Activated CD4-positive, alpha-beta memory T cell treated with anti-CD3 and anti-CD28 coated beads, Interleukin-2, amount 10 ng/mL, durations not matched to agents 7 days and 5 days (primary cell): ENCODE measurements at regions not wholly inside any gene's neighbourhood (a gene's known extent, or its start where the extent isn't known, plus 50 kb on each side); places are given as distances from the start of the nearest gene placed in this dataset.

Source experiments
- CTCF ChIA-PET: fragments of 350-600 bp; sonication (Branson Sonifier 250); formaldehyde crosslinking; loops from one replicate; lab custom pipeline; 2021; ENCODE audit warnings: antibody characterized with exemption, inconsistent platforms; lab: Charles Lee
- POLR2A ChIA-PET: fragments of 350-600 bp; sonication (Branson Sonifier 250); formaldehyde crosslinking; loops from one replicate; lab custom pipeline; 2021; ENCODE audit warnings: antibody characterized with exemption; lab: Charles Lee
- DNase-seq: peaks from one replicate; pipeline ENCODE4 v3.0.0-alpha.2; 2020
- H3K27ac Mint-ChIP-seq: one replicate; pipeline ENCODE4 v1.8.0; 2021; ENCODE audit warnings: mild to moderate bottlenecking, mixed read lengths
- H3K27me3 Mint-ChIP-seq: one replicate; pipeline ENCODE4 v1.8.0; 2021; ENCODE audit warnings: mixed read lengths
- H3K36me3 Mint-ChIP-seq: one replicate; pipeline ENCODE4 v1.8.0; 2021; ENCODE audit warnings: low read depth, mixed read lengths
- H3K4me1 Mint-ChIP-seq: one replicate; pipeline ENCODE4 v1.8.0; 2021; ENCODE audit warnings: mixed read lengths
- H3K4me3 Mint-ChIP-seq: one replicate; pipeline ENCODE4 v1.8.0; 2021; ENCODE audit warnings: mild to moderate bottlenecking, mixed read lengths
- H3K9me3 Mint-ChIP-seq: one replicate; pipeline ENCODE4 v1.8.0; 2021; ENCODE audit warnings: mixed read lengths

GRCh38 chr6:6881438-6882225 lies 226.1 kb upstream of the RREB1 start:
- peaks cover 3% of the 10 kb centered on the region for H3K27me3 Mint-ChIP-seq
- no peak overlapping the region for H3K27ac Mint-ChIP-seq
- CTCF ChIA-PET = no interaction called here
- H3K4me3 Mint-ChIP-seq = no peak overlapping the region
- POLR2A ChIA-PET = interaction anchor here (1.0 to 1.2 kb wide), 2 partner anchors 9 to 12 kb away, joined by 3 read pairs; no protein-coding TSS in a partner anchor
- peaks cover 2% of the 10 kb centered on the region for H3K4me1 Mint-ChIP-seq
- DNase-seq = no peak
- no peaks in the 10 kb centered on the region for H3K9me3 Mint-ChIP-seq
- H3K36me3 Mint-ChIP-seq = no peaks in the 10 kb centered on the region

GRCh38 chr6:6882592-6882991 lies 225.2 kb upstream of the RREB1 start:
- no peak for DNase-seq
- POLR2A ChIA-PET = interaction anchor here (1.2 kb wide), 1 partner anchor 13 kb away, joined by 3 read pairs; no protein-coding TSS in a partner anchor
- Mint-ChIP-seq H3K9me3 (no peaks in the 10 kb centered on the region), H3K36me3 (no peaks in the 10 kb centered on the region), H3K27me3 (peaks cover 1% of the 10 kb centered on the region), H3K4me1 (peaks cover 2% of the 10 kb centered on the region), H3K27ac (no peak overlapping the region), H3K4me3 (no peak overlapping the region)
- CTCF ChIA-PET = no interaction called here

- no peaks in the 10 kb centered on the region for H3K9me3 Mint-ChIP-seq
- no peak overlapping the region for H3K4me3 Mint-ChIP-seq
- peaks cover 2% of the 10 kb centered on the region for H3K4me1 Mint-ChIP-seq
- CTCF ChIA-PET = no interaction called here
- no peak for DNase-seq
- H3K27ac Mint-ChIP-seq = no peak overlapping the region
- POLR2A ChIA-PET = no interaction called here
- no peaks in the 10 kb centered on the region for H3K36me3 Mint-ChIP-seq
- no peaks in the 10 kb centered on the region for H3K27me3 Mint-ChIP-seq
Observed at GRCh38 chr6:6883011-6883410, 224.8 kb upstream of the RREB1 start.

GRCh38 chr6:6884193-6884627 lies 223.6 kb upstream of the RREB1 start:
- ChIA-PET POLR2A (no interaction called here), CTCF (no interaction called here)
- no peak for DNase-seq
- H3K27me3 Mint-ChIP-seq = no peaks in the 10 kb centered on the region
- H3K4me3 Mint-ChIP-seq = no peak overlapping the region
- H3K36me3 Mint-ChIP-seq = no peaks in the 10 kb centered on the region
- peaks cover 2% of the 10 kb centered on the region for H3K4me1 Mint-ChIP-seq
- no peak overlapping the region for H3K27ac Mint-ChIP-seq
- no peaks in the 10 kb centered on the region for H3K9me3 Mint-ChIP-seq

GRCh38 chr6:6884916-6885315 lies 222.8 kb upstream of the RREB1 start:
- Mint-ChIP-seq H3K4me1 (no peaks in the 10 kb centered on the region), H3K4me3 (no peak overlapping the region), H3K36me3 (no peaks in the 10 kb centered on the region), H3K27ac (no peak overlapping the region), H3K9me3 (no peaks in the 10 kb centered on the region), H3K27me3 (no peaks in the 10 kb centered on the region)
- no peak for DNase-seq
- ChIA-PET CTCF (no interaction called here), POLR2A (no interaction called here)

GRCh38 chr6:6885521-6886170 lies 222.1 kb upstream of the RREB1 start:
- Mint-ChIP-seq H3K4me3 (no peak overlapping the region), H3K36me3 (no peaks in the 10 kb centered on the region), H3K4me1 (no peaks in the 10 kb centered on the region), H3K27ac (no peak overlapping the region), H3K27me3 (no peaks in the 10 kb centered on the region), H3K9me3 (no peaks in the 10 kb centered on the region)
- ChIA-PET CTCF (no interaction called here), POLR2A (no interaction called here)
- no peak for DNase-seq

- H3K27me3 Mint-ChIP-seq = no peaks in the 10 kb centered on the region
- CTCF ChIA-PET = no interaction called here
- no peaks in the 10 kb centered on the region for H3K36me3 Mint-ChIP-seq
- H3K4me1 Mint-ChIP-seq = no peaks in the 10 kb centered on the region
- POLR2A ChIA-PET = no interaction called here
- no peaks in the 10 kb centered on the region for H3K9me3 Mint-ChIP-seq
- no peak for DNase-seq
- H3K27ac Mint-ChIP-seq = no peak overlapping the region
- H3K4me3 Mint-ChIP-seq = no peak overlapping the region
Observed at GRCh38 chr6:6886171-6886885, 221.4 kb upstream of the RREB1 start.

- H3K27me3 Mint-ChIP-seq = no peaks in the 10 kb centered on the region
- no peak overlapping the region for H3K27ac Mint-ChIP-seq
- H3K4me3 Mint-ChIP-seq = no peak overlapping the region
- H3K36me3 Mint-ChIP-seq = no peaks in the 10 kb centered on the region
- H3K9me3 Mint-ChIP-seq = no peaks in the 10 kb centered on the region
- DNase-seq = no peak
- CTCF ChIA-PET = no interaction called here
- POLR2A ChIA-PET = no interaction called here
- H3K4me1 Mint-ChIP-seq = no peaks in the 10 kb centered on the region
Observed at GRCh38 chr6:6886886-6887285, 220.9 kb upstream of the RREB1 start.

GRCh38 chr6:6889601-6890000 lies 218.2 kb upstream of the RREB1 start:
- Mint-ChIP-seq H3K36me3 (no peaks in the 10 kb centered on the region), H3K9me3 (no peaks in the 10 kb centered on the region), H3K4me3 (no peak overlapping the region), H3K27ac (no peak overlapping the region), H3K4me1 (no peaks in the 10 kb centered on the region), H3K27me3 (no peaks in the 10 kb centered on the region)
- no peak for DNase-seq
- POLR2A ChIA-PET = no interaction called here
- CTCF ChIA-PET = no interaction called here

GRCh38 chr6:6890400-6890858 lies 217.3 kb upstream of the RREB1 start:
- DNase-seq = no peak
- POLR2A ChIA-PET = no interaction called here
- Mint-ChIP-seq H3K4me1 (no peaks in the 10 kb centered on the region), H3K27me3 (no peaks in the 10 kb centered on the region), H3K36me3 (no peaks in the 10 kb centered on the region), H3K27ac (no peak overlapping the region), H3K9me3 (no peaks in the 10 kb centered on the region), H3K4me3 (no peak overlapping the region)
- CTCF ChIA-PET = no interaction called here

- H3K27ac Mint-ChIP-seq = no peak overlapping the region
- H3K4me3 Mint-ChIP-seq = no peak overlapping the region
- peaks cover 4% of the 10 kb centered on the region for H3K27me3 Mint-ChIP-seq
- H3K4me1 Mint-ChIP-seq = no peaks in the 10 kb centered on the region
- CTCF ChIA-PET = no interaction called here
- H3K9me3 Mint-ChIP-seq = no peaks in the 10 kb centered on the region
- POLR2A ChIA-PET = no interaction called here
- no peak for DNase-seq
- no peaks in the 10 kb centered on the region for H3K36me3 Mint-ChIP-seq
Observed at GRCh38 chr6:6891125-6891721, 216.5 kb upstream of the RREB1 start.

- H3K27me3 Mint-ChIP-seq = peaks cover 6% of the 10 kb centered on the region
- POLR2A ChIA-PET = no interaction called here
- H3K9me3 Mint-ChIP-seq = no peaks in the 10 kb centered on the region
- no peak overlapping the region for H3K27ac Mint-ChIP-seq
- H3K4me3 Mint-ChIP-seq = no peak overlapping the region
- CTCF ChIA-PET = no interaction called here
- H3K4me1 Mint-ChIP-seq = no peaks in the 10 kb centered on the region
- no peaks in the 10 kb centered on the region for H3K36me3 Mint-ChIP-seq
- DNase-seq = no peak
Observed at GRCh38 chr6:6891949-6892461, 215.8 kb upstream of the RREB1 start.
